Myocyte (in vitro differentiated cells): ENCODE measurements at regions not wholly inside any gene's neighbourhood (a gene's known extent, or its start where the extent isn't known, plus 50 kb on each side); places are given as distances from the start of the nearest gene placed in this dataset.

ENCODE experiments used
- DNase-seq: peaks from one replicate; pipeline ENCODE4 v3.0.0-alpha.2; 2012; ENCODE audit warnings: low read depth

- no peak for DNase-seq
Observed at GRCh38 chr9:111149018-111149759, 110.9 kb upstream of the LPAR1 start.

GRCh38 chr9:111148052-111149017 is 110.1 kb upstream of the LPAR1 start:
- DNase-seq = no peak

GRCh38 chr9:111147041-111147440 is 108.8 kb upstream of the LPAR1 start:
- DNase-seq = peak; percentile 25

- no peak for DNase-seq
Observed at GRCh38 chr9:111144741-111145140, 106.5 kb upstream of the LPAR1 start.

GRCh38 chr9:111136180-111136579 is 97.9 kb upstream of the LPAR1 start:
- DNase-seq = no peak

- peak; percentile 13 for DNase-seq
Observed at GRCh38 chr9:111131211-111131610, 92.9 kb upstream of the LPAR1 start.

- DNase-seq = no peak
Observed at GRCh38 chr9:111120526-111120925, 82.3 kb upstream of the LPAR1 start.

GRCh38 chr9:111118256-111118948 is 80.1 kb upstream of the LPAR1 start:
- peak; percentile 19 for DNase-seq

GRCh38 chr9:111114486-111114885 is 76.2 kb upstream of the LPAR1 start:
- no peak for DNase-seq

GRCh38 chr9:111113712-111114111 is 75.4 kb upstream of the LPAR1 start:
- no peak for DNase-seq

GRCh38 chr9:111110805-111111204 is 72.5 kb upstream of the LPAR1 start:
- DNase-seq = no peak

GRCh38 chr9:111108946-111109345 is 70.7 kb upstream of the LPAR1 start:
- peak; percentile 66 for DNase-seq

GRCh38 chr9:111107141-111107540 is 68.9 kb upstream of the LPAR1 start:
- no peak for DNase-seq

- no peak for DNase-seq
Observed at GRCh38 chr9:111106202-111106601, 67.9 kb upstream of the LPAR1 start.

GRCh38 chr9:111102793-111103464 is 64.7 kb upstream of the LPAR1 start:
- no peak for DNase-seq

- no peak for DNase-seq
Observed at GRCh38 chr9:111099199-111100008, 61.1 kb upstream of the LPAR1 start.

- DNase-seq = no peak
Observed at GRCh38 chr9:111098093-111098492, 59.8 kb upstream of the LPAR1 start.

- no peak for DNase-seq
Observed at GRCh38 chr9:111096051-111096450, 57.8 kb upstream of the LPAR1 start.

- DNase-seq = no peak
Observed at GRCh38 chr9:111095441-111095840, 57.2 kb upstream of the LPAR1 start.

- DNase-seq = peak; percentile 5
Observed at GRCh38 chr9:111094958-111095357, 56.7 kb upstream of the LPAR1 start.
